Dendritic cell treated with granulocyte-macrophage colony-stimulating factor and Interleukin-4, amounts not matched to agents 40 ng/mL and 50 ng/mL, for 4 days (primary cell): ENCODE measurements at regions not wholly inside any gene's neighbourhood (a gene's known extent, or its start where the extent isn't known, plus 50 kb on each side); places are given as distances from the start of the nearest gene placed in this dataset.

Experiments used
- H3K27ac Mint-ChIP-seq: one replicate; pipeline ENCODE4 v1.8.0; 2022; ENCODE audit warnings: mild to moderate bottlenecking, mixed read lengths
- H3K27me3 Mint-ChIP-seq: one replicate; pipeline ENCODE4 v1.8.0; 2022; ENCODE audit warnings: mild to moderate bottlenecking, mixed read lengths
- H3K36me3 Mint-ChIP-seq: one replicate; pipeline ENCODE4 v1.8.0; 2022; ENCODE audit warnings: low read depth, mixed read lengths
- H3K4me1 Mint-ChIP-seq: one replicate; pipeline ENCODE4 v1.8.0; 2022; ENCODE audit warnings: low read depth, mixed read lengths
- H3K4me3 Mint-ChIP-seq: one replicate; pipeline ENCODE4 v1.8.0; 2022; ENCODE audit warnings: mild to moderate bottlenecking, moderate library complexity, mixed read lengths
- H3K9me3 Mint-ChIP-seq: one replicate; pipeline ENCODE4 v1.8.0; 2022; ENCODE audit warnings: mixed read lengths
- intact Hi-C: fragments of 100-400 bp; cut with micrococcal nuclease; formaldehyde crosslinking; loops from one replicate; pipeline ENCODE4 v1.15.0; 2022

DNA sequence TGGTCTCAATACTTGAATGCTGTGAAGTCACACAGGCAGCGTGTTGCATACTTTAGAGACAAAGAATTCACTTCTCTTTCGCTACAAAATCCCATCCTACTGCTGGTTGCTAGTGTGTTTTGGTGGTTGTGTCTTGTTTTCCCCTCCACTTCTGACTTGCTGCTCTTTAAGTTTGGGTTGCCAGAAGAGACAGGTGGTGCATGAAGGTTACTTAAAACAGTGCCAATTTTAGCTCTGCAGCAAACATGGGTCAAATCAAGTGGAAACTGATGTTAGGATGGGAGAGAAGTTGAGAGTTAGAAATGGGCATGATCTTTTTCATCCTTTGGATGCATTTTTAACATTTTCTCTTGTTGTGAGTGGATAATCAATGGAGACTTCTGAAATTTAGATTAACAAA is 136.2 kb upstream of the KCNH7 start:
- Mint-ChIP-seq H3K36me3 (no peaks in the 10 kb centered on the region), H3K4me1 (no peaks in the 10 kb centered on the region), H3K9me3 (no peaks in the 10 kb centered on the region), H3K27ac (no peak overlapping the region), H3K27me3 (no peaks in the 10 kb centered on the region), H3K4me3 (no peak overlapping the region)
- intact Hi-C loops, result no loop called here

DNA sequence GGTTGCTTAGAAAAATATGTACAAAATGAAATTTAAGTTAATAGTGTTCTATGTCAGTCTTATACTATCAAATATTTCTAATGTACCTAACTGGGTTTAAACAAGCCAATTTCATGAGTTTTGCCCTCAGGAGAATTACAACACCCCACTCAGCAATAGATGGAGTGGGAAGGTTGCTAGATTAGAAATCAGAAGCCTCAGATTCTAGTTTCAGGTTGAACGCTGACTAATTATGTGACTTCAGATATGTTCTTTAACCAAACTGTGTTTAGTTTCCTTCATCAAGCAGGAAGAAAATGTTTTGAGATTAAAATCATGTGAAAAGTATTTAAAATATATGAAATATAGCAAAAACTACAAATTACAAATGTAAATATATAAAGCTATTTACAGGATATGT is 133.8 kb upstream of the KCNH7 start:
- no peaks in the 10 kb centered on the region for H3K27me3 Mint-ChIP-seq
- H3K4me3 Mint-ChIP-seq, result no peak overlapping the region
- no peak overlapping the region for H3K27ac Mint-ChIP-seq
- H3K9me3 Mint-ChIP-seq, result no peaks in the 10 kb centered on the region
- intact Hi-C loops, result no loop called here
- no peaks in the 10 kb centered on the region for H3K36me3 Mint-ChIP-seq
- no peaks in the 10 kb centered on the region for H3K4me1 Mint-ChIP-seq

DNA sequence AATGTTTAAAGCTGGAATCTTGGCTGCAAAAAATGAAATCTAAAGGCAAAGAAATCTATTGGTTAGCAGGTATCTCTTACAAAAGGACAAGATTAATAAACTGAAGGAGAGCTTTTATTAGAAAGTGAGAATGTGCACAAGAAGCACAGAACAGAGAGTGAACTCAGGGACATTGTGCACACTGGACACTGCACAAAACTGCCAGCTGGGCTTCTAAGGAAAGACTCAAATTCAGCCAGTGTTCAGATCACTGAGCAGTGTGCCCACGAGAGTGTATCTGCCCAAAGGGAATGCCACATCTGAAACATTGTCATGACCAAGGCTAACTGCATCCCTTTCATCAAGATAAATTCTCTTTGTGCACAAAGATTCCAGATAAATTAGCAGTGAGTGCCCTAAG is 129.7 kb upstream of the KCNH7 start:
- Mint-ChIP-seq H3K9me3 (no peaks in the 10 kb centered on the region), H3K36me3 (no peaks in the 10 kb centered on the region), H3K4me1 (no peaks in the 10 kb centered on the region), H3K4me3 (no peak overlapping the region), H3K27me3 (no peaks in the 10 kb centered on the region), H3K27ac (no peak overlapping the region)
- intact Hi-C loops, result no loop called here

DNA sequence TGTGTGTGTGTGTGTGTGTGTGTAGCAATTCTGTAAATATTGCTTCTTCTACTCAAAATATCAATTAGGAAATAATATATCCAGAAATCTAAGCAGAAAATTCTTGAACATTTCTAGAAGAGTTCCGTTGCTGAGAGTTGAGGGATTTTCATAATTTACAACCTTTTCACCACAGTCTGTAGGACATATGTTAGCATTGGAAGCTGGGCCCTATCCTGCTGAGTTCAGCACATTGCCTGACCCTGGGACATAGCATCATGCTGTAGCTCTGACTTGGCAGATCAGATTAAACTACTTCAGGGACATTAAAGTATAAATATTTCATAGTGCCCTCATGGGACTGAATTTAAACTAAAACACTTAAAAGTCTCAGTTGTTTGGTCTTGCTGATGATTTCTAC is 129.2 kb upstream of the KCNH7 start:
- intact Hi-C loops, result no loop called here
- Mint-ChIP-seq H3K27ac (no peak overlapping the region), H3K4me1 (no peaks in the 10 kb centered on the region), H3K9me3 (no peaks in the 10 kb centered on the region), H3K4me3 (no peak overlapping the region), H3K36me3 (no peaks in the 10 kb centered on the region), H3K27me3 (no peaks in the 10 kb centered on the region)

DNA sequence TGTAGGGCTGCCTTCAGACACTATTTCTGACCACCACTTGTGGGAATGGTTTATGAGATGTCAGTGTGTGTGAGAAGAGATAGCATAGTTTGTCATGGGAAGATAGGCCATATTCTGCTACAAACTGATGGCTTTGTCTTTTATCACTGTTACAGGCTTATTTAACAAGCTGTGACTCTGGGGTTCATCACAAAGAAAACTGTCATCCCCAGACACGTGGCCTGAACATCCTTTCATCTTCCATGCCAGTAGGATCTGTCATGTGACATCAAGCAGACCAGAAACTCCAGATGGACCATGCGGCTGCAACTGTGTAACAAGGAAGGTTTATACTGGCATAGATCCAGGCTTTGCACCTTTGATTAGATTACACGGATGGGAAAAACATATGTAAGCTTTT is 128.6 kb upstream of the KCNH7 start:
- Mint-ChIP-seq H3K4me3 (no peak overlapping the region), H3K27ac (no peak overlapping the region), H3K36me3 (no peaks in the 10 kb centered on the region)

DNA sequence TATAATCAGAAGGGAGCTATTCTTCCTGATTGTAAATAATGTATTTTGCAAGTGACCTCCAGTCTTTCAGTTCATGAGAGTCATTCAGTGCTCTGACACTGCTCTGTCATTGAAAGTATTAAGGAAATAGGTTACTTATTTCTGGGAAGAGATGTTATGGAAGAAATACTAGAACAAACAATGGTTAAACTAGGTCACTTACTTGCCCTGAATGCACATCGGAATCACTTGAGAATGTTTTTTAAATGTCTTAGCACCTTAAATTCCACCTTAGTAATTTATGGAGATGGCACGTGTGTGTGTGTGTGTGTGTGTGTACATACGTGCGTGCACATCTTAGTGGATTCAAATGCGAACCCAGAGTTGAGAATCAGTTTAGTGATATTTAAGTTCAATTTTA is 126.6 kb upstream of the KCNH7 start:
- no peaks in the 10 kb centered on the region for H3K36me3 Mint-ChIP-seq
- H3K27me3 Mint-ChIP-seq, result peaks cover 1% of the 10 kb centered on the region
- no peak overlapping the region for H3K27ac Mint-ChIP-seq
- H3K4me1 Mint-ChIP-seq, result no peaks in the 10 kb centered on the region
- intact Hi-C loops, result no loop called here
- H3K4me3 Mint-ChIP-seq, result no peak overlapping the region
- H3K9me3 Mint-ChIP-seq, result peaks cover 8% of the 10 kb centered on the region

More for the DNA sequence above, 128.6 kb upstream of the KCNH7 start:
- Mint-ChIP-seq H3K27me3 (no peaks in the 10 kb centered on the region), H3K4me1 (no peaks in the 10 kb centered on the region), H3K9me3 (no peaks in the 10 kb centered on the region)
- intact Hi-C loops, result no loop called here

DNA sequence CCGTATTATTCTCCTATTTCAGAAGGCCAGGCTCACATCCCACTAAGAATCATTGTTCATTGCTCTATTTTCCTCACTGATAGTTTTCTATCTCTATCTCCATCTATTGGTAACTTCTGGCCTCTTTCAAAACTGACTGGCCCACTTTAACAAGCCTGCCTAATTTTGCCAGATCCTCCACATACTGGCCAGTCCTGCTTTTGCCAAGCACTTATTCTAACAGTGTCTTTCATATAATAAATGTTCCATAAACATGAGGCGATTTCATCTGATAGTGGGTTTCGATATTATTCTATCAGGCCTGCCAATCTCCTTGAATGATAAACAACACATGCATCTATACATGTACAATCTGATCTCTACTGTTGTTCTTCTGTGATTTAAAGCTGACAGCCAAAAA is 125.9 kb upstream of the KCNH7 start:
- Mint-ChIP-seq H3K4me1 (no peaks in the 10 kb centered on the region), H3K27ac (no peak overlapping the region), H3K36me3 (no peaks in the 10 kb centered on the region), H3K9me3 (peaks cover 8% of the 10 kb centered on the region), H3K27me3 (peaks cover 1% of the 10 kb centered on the region), H3K4me3 (no peak overlapping the region)
- intact Hi-C loops, result no loop called here

DNA sequence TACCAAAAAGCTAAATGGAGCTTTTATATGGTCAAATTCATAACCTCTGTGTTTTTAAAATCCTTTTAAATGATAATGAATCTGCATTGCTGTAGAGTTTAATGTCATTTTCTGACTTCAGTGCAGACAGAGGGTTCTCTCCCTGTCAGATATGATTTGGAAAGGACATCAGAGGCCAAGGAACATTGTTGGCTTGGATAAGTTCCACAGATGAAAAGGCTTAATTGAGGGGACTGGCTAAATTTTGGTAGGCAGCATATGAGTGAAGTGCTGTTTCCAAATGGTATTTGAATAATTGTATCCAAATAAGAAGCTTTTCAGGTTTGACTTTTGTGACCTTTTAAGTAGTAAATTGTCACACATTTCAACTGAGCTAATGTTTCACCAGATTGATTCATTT is 124.6 kb upstream of the KCNH7 start:
- Mint-ChIP-seq H3K4me1 (no peaks in the 10 kb centered on the region), H3K4me3 (no peak overlapping the region), H3K27me3 (peaks cover 1% of the 10 kb centered on the region), H3K27ac (no peak overlapping the region), H3K9me3 (peaks cover 21% of the 10 kb centered on the region), H3K36me3 (no peaks in the 10 kb centered on the region)
- intact Hi-C loops, result no loop called here

DNA sequence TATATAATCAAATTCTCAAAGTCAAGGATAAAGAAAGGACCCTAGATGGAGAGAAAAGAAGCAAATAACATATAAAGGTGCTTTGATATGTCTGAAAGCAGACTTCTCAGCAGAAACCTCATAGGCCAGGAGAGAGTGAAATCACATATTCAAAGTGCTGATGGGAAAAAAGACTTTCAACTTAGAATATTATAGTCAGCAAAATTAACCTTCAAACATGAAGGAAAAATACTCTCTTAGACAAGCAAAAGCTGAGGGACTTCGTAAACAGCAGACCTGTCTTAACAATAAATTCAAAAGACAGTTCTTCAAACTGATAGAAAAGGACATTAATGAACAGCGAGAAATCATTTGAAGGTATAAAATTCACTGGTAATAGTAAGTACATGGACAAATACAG is 107.2 kb upstream of the KCNH7 start:
- Mint-ChIP-seq H3K36me3 (no peaks in the 10 kb centered on the region), H3K4me3 (no peak overlapping the region), H3K27me3 (no peaks in the 10 kb centered on the region), H3K9me3 (peaks cover 49% of the 10 kb centered on the region), H3K27ac (no peak overlapping the region), H3K4me1 (peaks cover 5% of the 10 kb centered on the region)
- intact Hi-C loops, result no loop called here

DNA sequence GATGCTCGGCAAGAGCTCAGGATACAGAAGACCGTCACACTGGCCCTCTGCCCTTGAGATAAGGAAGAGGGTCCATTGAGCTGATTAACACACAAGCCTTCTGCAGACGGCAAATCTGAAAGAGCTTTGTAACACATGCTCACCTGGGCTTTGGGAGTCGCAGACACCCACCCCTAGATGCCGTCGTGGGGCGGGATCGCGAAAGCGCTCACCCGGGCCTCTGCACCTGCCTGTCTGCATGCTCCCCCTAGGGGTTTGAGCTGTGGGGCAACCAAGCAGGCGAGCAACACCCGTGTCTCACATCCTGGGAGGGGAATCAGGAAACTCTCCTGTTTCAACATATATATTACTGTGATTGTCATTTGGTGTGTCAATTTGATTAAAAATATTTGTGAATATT is 99.8 kb upstream of the KCNH7 start:
- H3K27ac Mint-ChIP-seq, result no peak overlapping the region
- no peaks in the 10 kb centered on the region for H3K4me1 Mint-ChIP-seq
- no peak overlapping the region for H3K4me3 Mint-ChIP-seq
- no peaks in the 10 kb centered on the region for H3K36me3 Mint-ChIP-seq
- no peaks in the 10 kb centered on the region for H3K27me3 Mint-ChIP-seq
- H3K9me3 Mint-ChIP-seq, result peaks cover 10% of the 10 kb centered on the region
- intact Hi-C loops, result no loop called here

DNA sequence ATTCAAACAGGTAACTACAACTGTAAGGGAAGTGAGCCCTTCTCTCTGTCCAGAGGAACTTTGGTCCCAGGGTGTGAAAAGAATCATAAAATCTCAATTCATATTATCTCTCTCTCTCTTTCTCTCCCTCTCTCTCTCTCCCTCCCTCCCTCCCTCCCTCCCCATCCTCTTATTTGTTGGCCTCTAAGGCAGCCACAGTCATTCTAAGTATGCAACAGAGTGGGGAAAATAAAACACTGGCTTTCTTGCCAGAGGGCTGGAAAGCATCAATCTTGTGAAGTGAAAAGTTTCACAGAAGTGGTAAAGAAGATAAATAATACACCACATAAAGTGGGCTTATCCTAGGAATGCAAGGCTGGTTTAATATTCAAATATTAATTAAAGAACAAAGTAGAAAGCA is 95.6 kb upstream of the KCNH7 start:
- Mint-ChIP-seq H3K27ac (no peak overlapping the region), H3K27me3 (no peaks in the 10 kb centered on the region), H3K4me1 (no peaks in the 10 kb centered on the region), H3K9me3 (peaks cover 11% of the 10 kb centered on the region), H3K4me3 (no peak overlapping the region), H3K36me3 (no peaks in the 10 kb centered on the region)
- intact Hi-C loops, result no loop called here

DNA sequence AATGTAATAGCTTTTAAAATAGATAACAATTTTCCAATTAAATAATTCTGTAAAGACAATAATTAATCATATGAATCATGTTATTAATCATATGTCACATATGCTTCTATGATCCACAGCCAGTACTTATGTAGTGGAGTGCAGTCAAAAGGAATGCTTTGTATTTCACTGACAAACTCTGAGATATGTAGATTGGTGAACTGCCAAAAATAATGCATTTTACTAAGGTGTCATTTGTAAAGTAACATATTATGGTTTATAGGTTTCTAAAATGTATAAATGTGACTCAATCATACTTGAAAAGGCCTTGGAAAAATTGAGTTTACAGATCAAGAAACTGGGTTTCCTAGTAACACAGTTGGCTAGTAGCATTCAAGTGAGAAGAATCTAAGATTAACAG is 93.8 kb upstream of the KCNH7 start:
- H3K27ac Mint-ChIP-seq, result no peak overlapping the region
- peaks cover 11% of the 10 kb centered on the region for H3K9me3 Mint-ChIP-seq
- no peaks in the 10 kb centered on the region for H3K27me3 Mint-ChIP-seq
- H3K4me3 Mint-ChIP-seq, result no peak overlapping the region
- H3K4me1 Mint-ChIP-seq, result peaks cover 6% of the 10 kb centered on the region
- intact Hi-C loops, result no loop called here
- no peaks in the 10 kb centered on the region for H3K36me3 Mint-ChIP-seq

DNA sequence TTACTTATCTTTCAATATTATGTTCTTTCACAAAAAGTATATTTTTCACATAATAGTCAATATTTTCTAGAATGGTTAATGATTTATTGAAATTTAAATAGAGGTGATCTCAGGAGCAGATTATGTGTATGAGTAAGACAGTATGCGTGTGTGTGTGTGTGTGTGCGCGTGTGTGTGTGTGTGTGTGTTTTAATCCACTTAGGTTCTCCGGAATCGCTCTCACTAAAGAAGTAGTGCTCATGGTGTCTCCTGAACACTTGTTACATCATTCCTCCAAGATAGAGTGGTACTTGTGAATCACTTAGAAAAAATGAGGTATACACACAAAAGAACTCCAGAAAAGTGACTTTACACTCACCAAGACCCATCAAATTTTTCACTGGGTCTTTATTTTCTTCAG is 91.0 kb upstream of the KCNH7 start:
- Mint-ChIP-seq H3K4me1 (peaks cover 6% of the 10 kb centered on the region), H3K4me3 (no peak overlapping the region), H3K27ac (no peak overlapping the region), H3K36me3 (no peaks in the 10 kb centered on the region), H3K9me3 (peaks cover 11% of the 10 kb centered on the region), H3K27me3 (no peaks in the 10 kb centered on the region)
- intact Hi-C loops, result no loop called here

DNA sequence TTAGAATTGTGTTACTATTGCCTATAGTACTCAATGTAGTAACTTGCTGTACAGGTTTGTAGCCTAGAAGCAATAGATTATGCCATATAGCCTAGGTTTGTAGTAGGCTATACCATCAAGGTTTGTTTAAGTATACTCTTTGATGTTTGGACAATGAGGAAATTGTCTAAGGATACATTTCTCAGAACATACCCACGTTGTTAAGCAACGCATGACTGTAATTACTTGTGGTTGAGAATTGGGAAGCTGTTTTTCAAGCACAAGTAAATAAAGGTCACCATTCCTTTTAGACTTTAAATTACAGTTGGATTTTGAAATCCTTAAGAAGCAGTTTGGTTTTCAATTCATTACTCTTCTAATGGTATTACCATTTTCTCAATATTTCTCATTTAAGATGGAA is 89.8 kb upstream of the KCNH7 start:
- Mint-ChIP-seq H3K9me3 (peaks cover 11% of the 10 kb centered on the region), H3K4me1 (peaks cover 6% of the 10 kb centered on the region), H3K4me3 (no peak overlapping the region), H3K27me3 (no peaks in the 10 kb centered on the region), H3K36me3 (no peaks in the 10 kb centered on the region), H3K27ac (no peak overlapping the region)
- intact Hi-C loops, result no loop called here

DNA sequence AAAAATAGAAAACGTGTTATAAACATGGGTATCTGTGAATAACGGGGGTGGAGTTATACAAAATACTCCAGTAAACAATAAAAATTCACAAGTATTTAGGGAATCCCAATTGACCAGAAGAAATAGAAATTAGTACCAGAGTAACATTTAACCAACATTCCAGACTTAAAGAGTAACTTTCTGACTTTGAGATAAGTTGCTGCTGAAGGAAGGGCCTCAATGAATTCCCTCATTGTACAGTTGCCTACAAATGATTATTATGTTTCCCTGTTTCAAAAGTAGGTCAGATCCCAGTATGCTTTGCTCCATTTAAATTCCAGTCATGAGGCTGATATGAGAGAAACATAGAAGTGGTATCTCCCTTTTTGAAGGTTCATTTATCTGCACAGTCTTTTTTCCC is 88.3 kb upstream of the KCNH7 start:
- H3K9me3 Mint-ChIP-seq, result peaks cover 11% of the 10 kb centered on the region
- H3K4me1 Mint-ChIP-seq, result peaks cover 6% of the 10 kb centered on the region
- intact Hi-C loops, result no loop called here
- no peak overlapping the region for H3K27ac Mint-ChIP-seq
- H3K4me3 Mint-ChIP-seq, result no peak overlapping the region
- H3K27me3 Mint-ChIP-seq, result no peaks in the 10 kb centered on the region
- no peaks in the 10 kb centered on the region for H3K36me3 Mint-ChIP-seq

DNA sequence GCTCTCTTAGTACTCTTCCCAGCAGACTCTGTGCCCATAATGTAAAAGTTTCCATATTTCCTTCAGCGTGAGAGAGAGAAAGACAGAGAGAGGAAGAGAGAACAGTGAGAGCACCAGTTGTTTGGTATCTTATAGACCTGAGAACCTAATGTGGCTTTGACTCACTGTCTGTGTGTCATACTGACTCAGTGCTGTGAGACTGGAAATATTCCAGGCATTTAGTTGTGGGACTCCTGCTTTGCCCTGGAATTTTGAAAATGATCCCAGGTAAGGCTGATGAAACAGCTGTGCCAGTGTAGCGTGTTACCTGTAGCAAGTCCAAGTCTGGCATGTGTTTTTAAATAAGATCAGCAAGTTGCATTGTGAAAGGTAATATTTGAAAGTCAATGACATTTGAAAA is 87.9 kb upstream of the KCNH7 start:
- intact Hi-C loops, result no loop called here
- H3K27me3 Mint-ChIP-seq, result no peaks in the 10 kb centered on the region
- no peak overlapping the region for H3K4me3 Mint-ChIP-seq
- no peaks in the 10 kb centered on the region for H3K36me3 Mint-ChIP-seq
- H3K4me1 Mint-ChIP-seq, result peaks cover 6% of the 10 kb centered on the region
- H3K9me3 Mint-ChIP-seq, result peaks cover 8% of the 10 kb centered on the region
- no peak overlapping the region for H3K27ac Mint-ChIP-seq
